HCT116 (cell line): ENCODE measurements at regions not wholly inside any gene's neighbourhood (a gene's known extent, or its start where the extent isn't known, plus 50 kb on each side); places are given as distances from the start of the nearest gene placed in this dataset.

Experiments
- ATAC-seq: fragments of 200-7000 bp; cut with Tn5 transposase; 2 replicates; pipeline ENCODE4 v1.9.1; 2020; ENCODE audit warnings: mild to moderate bottlenecking, moderate library complexity
- BruUV-seq: library from RNA; stranded (reverse); fragments of 400-500 nt; replicated peaks from 2 replicates; lab custom pipeline; 2021; lab: Mats Ljungman, UMichigan
- CTCF ChIA-PET: fragments of 300-600 bp; sonication (Branson Sonifier 250); formaldehyde crosslinking; loops from one replicate; lab custom pipeline; 2021; ENCODE audit warnings: antibody characterized with exemption; lab: Charles Lee
- POLR2A ChIA-PET: fragments of 300-600, 350-600 bp; sonication (Branson Sonifier 250); formaldehyde crosslinking; loops from one replicate; lab custom pipeline; 2021; ENCODE audit warnings: antibody characterized with exemption; lab: Charles Lee
- RAD21 ChIA-PET, 2 experiments: fragments of 300-600 bp; sonication (Branson Sonifier 250); formaldehyde crosslinking; loops; one replicate each; lab custom pipeline; 2023; ENCODE audit warnings: low total read pairs in 2 of 2; ENCODE audit not compliant: uncharacterized antibody in 2 of 2, unreplicated experiment in 2 of 2, low non-redundant PET in 1 of 2; lab: Charles Lee
- DNase-seq: peaks from one replicate; pipeline ENCODE4 v3.0.0-alpha.2; 2010; ENCODE audit warnings: low read depth, low spot score
- H2AFZ ChIP-seq: fragments of 200-600 bp; shearing (Covaris generic), sonication (generic); 2 replicates; pipeline ENCODE4 v1.6.1; 2017; ENCODE audit warnings: low read depth, mixed run types, mixed read lengths, antibody characterized with exemption, low read length; ENCODE audit not compliant: poor library complexity, severe bottlenecking
- H3K27ac ChIP-seq: 2 replicates; pipeline ENCODE4 v1.5.1; 2012; ENCODE audit warnings: low read depth, low read length
- H3K27me3 ChIP-seq: fragments of 200-600 bp; sonication (generic); 2 replicates; pipeline ENCODE4 v1.6.1; 2016; ENCODE audit warnings: mixed run types, low read length, mixed read lengths; ENCODE audit not compliant: insufficient read depth
- H3K36me3 ChIP-seq, 2 experiments: fragments of 200-500 bp in 1 of 2; fragments of 200-600 bp in 1 of 2; sonication (Bioruptor generic) in 1 of 2; sonication (generic) in 1 of 2; 2 replicates each; pipeline versions ENCODE4 v1.5.1 to v1.6.1; 2014 to 2016; ENCODE audit warnings: low read length in 2 of 2, inconsistent platforms in 1 of 2, mixed read lengths in 1 of 2, mixed run types in 1 of 2; ENCODE audit not compliant: insufficient read depth in 2 of 2, control insufficient read depth in 1 of 2
- H3K4me1 ChIP-seq, 2 experiments: fragments of 200-600 bp in 1 of 2; sonication (generic) in 1 of 2; 2 replicates each; pipeline versions ENCODE4 v1.5.1 to v1.6.1; 2012 to 2017; ENCODE audit warnings: low read length in 2 of 2, inconsistent platforms in 1 of 2, mild to moderate bottlenecking in 1 of 2, mixed read lengths in 1 of 2, mixed run types in 1 of 2, moderate library complexity in 1 of 2; ENCODE audit not compliant: insufficient read depth in 2 of 2, control insufficient read depth in 1 of 2
- H3K4me2 ChIP-seq: fragments of 200-600 bp; sonication (generic); 2 replicates; pipeline ENCODE4 v1.6.1; 2017; ENCODE audit warnings: mixed run types, low read length, mixed read lengths
- H3K4me3 ChIP-seq, 2 experiments: fragments of 200-600 bp in 1 of 2; sonication (generic) in 1 of 2; replicated peaks in 1 of 2; 2 replicates each; pipeline ENCODE4 v1.5.1; 2011 to 2016; ENCODE audit warnings: low read length in 2 of 2, control low read depth in 1 of 2, low read depth in 1 of 2, mild to moderate bottlenecking in 1 of 2, mixed read lengths in 1 of 2, mixed run types in 1 of 2
- H3K79me2 ChIP-seq: fragments of 200-600 bp; sonication (generic); 2 replicates; pipeline ENCODE4 v1.6.1; 2017; ENCODE audit warnings: mild to moderate bottlenecking, mixed run types, low read length, moderate library complexity, mixed read lengths; ENCODE audit not compliant: insufficient read depth
- H3K9ac ChIP-seq: fragments of 200-600 bp; sonication (generic); 2 replicates; pipeline ENCODE4 v1.6.1; 2016; ENCODE audit warnings: low read length, mixed read lengths
- H3K9me2 ChIP-seq: fragments of 200-600 bp; sonication (generic), shearing (Covaris generic); 2 replicates; pipeline ENCODE4 v1.6.1; 2017; ENCODE audit warnings: mixed run types, mild to moderate bottlenecking, moderate library complexity; ENCODE audit not compliant: insufficient read depth
- H3K9me3 ChIP-seq, 2 experiments: fragments of 200-500 bp in 1 of 2; fragments of 200-600 bp in 1 of 2; sonication (Bioruptor generic) in 1 of 2; sonication (generic) in 1 of 2; 2 replicates each; pipeline ENCODE4 v1.6.1; 2014 to 2017; ENCODE audit warnings: low read length in 2 of 2, mixed read lengths in 2 of 2, inconsistent platforms in 1 of 2, low read depth in 1 of 2, mild to moderate bottlenecking in 1 of 2, mixed run types in 1 of 2, moderate library complexity in 1 of 2; ENCODE audit not compliant: control insufficient read depth in 1 of 2, insufficient read depth in 1 of 2
- H4K20me1 ChIP-seq: fragments of 200-600 bp; sonication (generic), shearing (Covaris generic); 2 replicates; pipeline ENCODE4 v1.6.1; 2017; ENCODE audit warnings: mixed run types, mild to moderate bottlenecking, moderate library complexity; ENCODE audit not compliant: insufficient read depth
- CBX3 ChIP-seq: IDR thresholded peaks from 2 replicates; pipeline ENCODE4 v1.6.1; 2012; ENCODE audit warnings: low read depth
- CEBPB ChIP-seq: IDR thresholded peaks from 2 replicates; pipeline ENCODE4 v1.6.1; 2012; ENCODE audit warnings: low read depth
- ELF1 ChIP-seq: IDR thresholded peaks from 2 replicates; pipeline ENCODE4 v1.6.1; 2012; ENCODE audit warnings: low read depth, borderline replicate concordance
- EZH2phosphoT487 ChIP-seq: fragments of 200-600 bp; IDR thresholded peaks from 2 replicates; pipeline ENCODE4 v1.6.1; 2018; ENCODE audit warnings: antibody characterized with exemption, borderline replicate concordance
- FOSL1 ChIP-seq: IDR thresholded peaks from 2 replicates; pipeline ENCODE4 v1.6.1; 2012; ENCODE audit warnings: low read depth
- POLR2A ChIP-seq: IDR thresholded peaks from 2 replicates; pipeline ENCODE4 v1.7.0; 2011; ENCODE audit warnings: borderline replicate concordance; ENCODE audit not compliant: insufficient read depth, insufficient read length; ENCODE audit errors: extremely low read depth
- POLR2AphosphoS5 ChIP-seq: IDR thresholded peaks from 2 replicates; pipeline ENCODE4 v1.6.1; 2011; ENCODE audit warnings: mild to moderate bottlenecking, low read depth, low read length, moderate library complexity
- RAD21 ChIP-seq: IDR thresholded peaks from 2 replicates; pipeline ENCODE4 v1.6.1; 2012; ENCODE audit warnings: low read depth, mild to moderate bottlenecking
- SIN3A ChIP-seq: IDR thresholded peaks from 2 replicates; pipeline ENCODE4 v1.6.1; 2012; ENCODE audit warnings: low read depth
- SRF ChIP-seq: IDR thresholded peaks from 2 replicates; pipeline ENCODE4 v1.6.1; 2012; ENCODE audit warnings: low read depth
- TCF7L2 ChIP-seq: IDR thresholded peaks from 2 replicates; pipeline ENCODE4 v1.7.0; 2011; ENCODE audit warnings: borderline replicate concordance, inconsistent platforms; ENCODE audit not compliant: insufficient read depth, insufficient read length; ENCODE audit errors: extremely low read depth
- YY1 ChIP-seq: IDR thresholded peaks from 2 replicates; pipeline ENCODE4 v1.6.1; 2011; ENCODE audit warnings: low read length, low read depth, moderate library complexity, mild to moderate bottlenecking; ENCODE audit not compliant: insufficient replicate concordance; ENCODE audit errors: extremely low read depth
- ZFX ChIP-seq: fragments of 450-650 bp; IDR thresholded peaks from 2 replicates; pipeline ENCODE4 v1.6.1; 2017
- intact Hi-C: fragments of 100-400 bp; cut with micrococcal nuclease; formaldehyde crosslinking; loops from 2 replicates; pipeline ENCODE4 v1.10.0; 2022
- TF ChIP-seq, protein P1 (sequence below): IDR thresholded peaks from 2 replicates; pipeline ENCODE4 v1.6.1; 2012
- TF ChIP-seq, protein P2 (sequence below): IDR thresholded peaks from 2 replicates; pipeline ENCODE4 v1.6.1; 2011; ENCODE audit warnings: mild to moderate bottlenecking, low read length, moderate library complexity; ENCODE audit not compliant: insufficient replicate concordance; ENCODE audit errors: extremely low read depth
- TF ChIP-seq, protein P3 (sequence below): IDR thresholded peaks from 2 replicates; pipeline ENCODE4 v1.6.1; 2012; ENCODE audit warnings: low read depth

DNA sequence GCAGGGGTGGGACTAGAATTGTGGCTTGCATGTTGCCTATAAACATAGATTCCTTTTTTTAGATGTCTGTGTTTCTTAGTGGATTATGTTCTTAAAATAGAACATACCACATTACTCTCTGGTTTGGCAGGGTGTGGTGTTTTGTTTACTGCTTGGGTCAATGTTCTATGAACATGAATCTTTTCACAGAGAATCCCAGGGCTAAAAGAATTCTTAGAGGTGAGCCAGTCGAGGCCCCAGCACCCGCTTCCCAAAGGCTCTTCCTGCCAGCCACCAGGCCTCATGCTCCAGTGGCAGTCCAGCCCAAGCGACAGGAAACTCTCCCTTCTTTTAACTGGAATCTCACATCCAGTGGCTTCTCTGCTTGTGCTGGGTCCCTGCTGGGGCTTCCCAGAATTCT, 126.6 kb downstream of the C9orf152 start:
- Histone ChIP-seq H3K36me3 (no peaks in the 10 kb centered on the region), H3K4me3 (no peak overlapping the region), H3K27me3 (no peaks in the 10 kb centered on the region), H3K9me2 (no peaks in the 10 kb centered on the region), H3K27ac (no peak overlapping the region), H3K79me2 (peaks cover 79% of the 10 kb centered on the region), H4K20me1 (no peaks in the 10 kb centered on the region; the same call in 1 of the 2 replicates), H3K9me3 (no peaks in the 10 kb centered on the region), H3K9ac (no peak overlapping the region), H3K4me2 (peak overlapping the region; percentile 34), H3K4me1 (peaks cover 15 to 29% of the 10 kb centered on the region in 2 experiments), H2AFZ (no peak overlapping the region)
- DNase-seq (no peak), ATAC-seq (no peak)
- ChIA-PET POLR2A (no interaction called here), RAD21 (no interaction called here), CTCF (no interaction called here)
- intact Hi-C loops: no loop called here
- BruUV-seq: no TSS peak
- no peak for TF ChIP-seq POLR2A
- no peak for TF ChIP-seq YY1

DNA sequence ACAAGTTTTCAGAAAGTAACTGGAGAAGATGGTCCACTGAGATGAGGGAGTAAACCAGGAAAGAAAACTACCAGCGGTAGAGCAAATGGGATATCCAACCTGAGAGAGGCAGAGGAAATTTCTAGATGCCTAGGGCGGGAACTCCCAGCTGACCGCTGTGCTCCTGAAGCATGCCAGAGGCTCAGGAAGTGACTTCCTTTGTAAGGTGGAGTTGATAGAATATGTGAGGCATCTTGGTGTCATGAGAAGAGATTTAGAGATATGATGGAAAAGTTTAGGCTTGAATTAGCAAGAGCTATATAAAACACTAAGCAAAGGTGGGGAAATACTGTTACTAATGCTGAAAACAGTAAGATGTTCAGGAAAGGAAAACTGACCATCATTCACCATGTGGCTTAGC, 124.1 kb downstream of the C9orf152 start:
- peaks cover 79% of the 10 kb centered on the region for H3K79me2 ChIP-seq
- DNase-seq: no peak
- TF ChIP-seq FOSL1 (no peak), SIN3A (no peak), CEBPB (no peak), RAD21 (no peak), EZH2phosphoT487 (no peak), POLR2AphosphoS5 (no peak), ELF1 (no peak), CBX3 (no peak), SRF (no peak), POLR2A (no peak), TCF7L2 (no peak), ZFX (no peak)
- TF ChIP-seq, protein P1, sequence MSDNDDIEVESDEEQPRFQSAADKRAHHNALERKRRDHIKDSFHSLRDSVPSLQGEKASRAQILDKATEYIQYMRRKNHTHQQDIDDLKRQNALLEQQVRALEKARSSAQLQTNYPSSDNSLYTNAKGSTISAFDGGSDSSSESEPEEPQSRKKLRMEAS: no peak
- TF ChIP-seq, protein P2, sequence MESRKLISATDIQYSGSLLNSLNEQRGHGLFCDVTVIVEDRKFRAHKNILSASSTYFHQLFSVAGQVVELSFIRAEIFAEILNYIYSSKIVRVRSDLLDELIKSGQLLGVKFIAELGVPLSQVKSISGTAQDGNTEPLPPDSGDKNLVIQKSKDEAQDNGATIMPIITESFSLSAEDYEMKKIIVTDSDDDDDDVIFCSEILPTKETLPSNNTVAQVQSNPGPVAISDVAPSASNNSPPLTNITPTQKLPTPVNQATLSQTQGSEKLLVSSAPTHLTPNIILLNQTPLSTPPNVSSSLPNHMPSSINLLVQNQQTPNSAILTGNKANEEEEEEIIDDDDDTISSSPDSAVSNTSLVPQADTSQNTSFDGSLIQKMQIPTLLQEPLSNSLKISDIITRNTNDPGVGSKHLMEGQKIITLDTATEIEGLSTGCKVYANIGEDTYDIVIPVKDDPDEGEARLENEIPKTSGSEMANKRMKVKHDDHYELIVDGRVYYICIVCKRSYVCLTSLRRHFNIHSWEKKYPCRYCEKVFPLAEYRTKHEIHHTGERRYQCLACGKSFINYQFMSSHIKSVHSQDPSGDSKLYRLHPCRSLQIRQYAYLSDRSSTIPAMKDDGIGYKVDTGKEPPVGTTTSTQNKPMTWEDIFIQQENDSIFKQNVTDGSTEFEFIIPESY: no peak
- TF ChIP-seq, protein P3, sequence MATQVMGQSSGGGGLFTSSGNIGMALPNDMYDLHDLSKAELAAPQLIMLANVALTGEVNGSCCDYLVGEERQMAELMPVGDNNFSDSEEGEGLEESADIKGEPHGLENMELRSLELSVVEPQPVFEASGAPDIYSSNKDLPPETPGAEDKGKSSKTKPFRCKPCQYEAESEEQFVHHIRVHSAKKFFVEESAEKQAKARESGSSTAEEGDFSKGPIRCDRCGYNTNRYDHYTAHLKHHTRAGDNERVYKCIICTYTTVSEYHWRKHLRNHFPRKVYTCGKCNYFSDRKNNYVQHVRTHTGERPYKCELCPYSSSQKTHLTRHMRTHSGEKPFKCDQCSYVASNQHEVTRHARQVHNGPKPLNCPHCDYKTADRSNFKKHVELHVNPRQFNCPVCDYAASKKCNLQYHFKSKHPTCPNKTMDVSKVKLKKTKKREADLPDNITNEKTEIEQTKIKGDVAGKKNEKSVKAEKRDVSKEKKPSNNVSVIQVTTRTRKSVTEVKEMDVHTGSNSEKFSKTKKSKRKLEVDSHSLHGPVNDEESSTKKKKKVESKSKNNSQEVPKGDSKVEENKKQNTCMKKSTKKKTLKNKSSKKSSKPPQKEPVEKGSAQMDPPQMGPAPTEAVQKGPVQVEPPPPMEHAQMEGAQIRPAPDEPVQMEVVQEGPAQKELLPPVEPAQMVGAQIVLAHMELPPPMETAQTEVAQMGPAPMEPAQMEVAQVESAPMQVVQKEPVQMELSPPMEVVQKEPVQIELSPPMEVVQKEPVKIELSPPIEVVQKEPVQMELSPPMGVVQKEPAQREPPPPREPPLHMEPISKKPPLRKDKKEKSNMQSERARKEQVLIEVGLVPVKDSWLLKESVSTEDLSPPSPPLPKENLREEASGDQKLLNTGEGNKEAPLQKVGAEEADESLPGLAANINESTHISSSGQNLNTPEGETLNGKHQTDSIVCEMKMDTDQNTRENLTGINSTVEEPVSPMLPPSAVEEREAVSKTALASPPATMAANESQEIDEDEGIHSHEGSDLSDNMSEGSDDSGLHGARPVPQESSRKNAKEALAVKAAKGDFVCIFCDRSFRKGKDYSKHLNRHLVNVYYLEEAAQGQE: no peak
- no peak overlapping the region for H3K4me2 ChIP-seq
- no peaks in the 10 kb centered on the region for H3K9me3 ChIP-seq
- ChIA-PET RAD21 (no interaction called here), CTCF (no interaction called here), POLR2A (no interaction called here)
- intact Hi-C loops: no loop called here
- peaks cover 17 to 31% of the 10 kb centered on the region in 2 experiments for H3K4me1 ChIP-seq
- no peaks in the 10 kb centered on the region for H3K27me3 ChIP-seq
- no peaks in the 10 kb centered on the region for H3K9me2 ChIP-seq
- H3K27ac ChIP-seq: no peak overlapping the region
- no peak for ATAC-seq
- H2AFZ ChIP-seq: no peak overlapping the region
- H3K9ac ChIP-seq: no peak overlapping the region
- no TSS peak for BruUV-seq
- H4K20me1 ChIP-seq: no peaks in the 10 kb centered on the region
- no peaks in the 10 kb centered on the region for H3K36me3 ChIP-seq
- no peak overlapping the region for H3K4me3 ChIP-seq
